ENCODE measurements at regions not wholly inside any gene's neighbourhood (a gene's known extent, or its start where the extent isn't known, plus 50 kb on each side); places are given as distances from the start of the nearest gene placed in this dataset.

GRCh38 chr4:10173754-10174749 is 57.5 kb upstream of the WDR1 start:
- peaks cover 6% of the 10 kb centered on the region for H3K27me3 Mint-ChIP-seq (ENCODE audit: low read depth)
- Histone ChIP-seq H2BK12ac (ENCODE audit: insufficient read length, low read depth, low read length) (no peak overlapping the region), H2BK15ac (ENCODE audit: low read depth, low read length) (no peak overlapping the region), H3K23ac (ENCODE audit: insufficient read length, low read depth, low read length) (no peak overlapping the region), H4K5ac (ENCODE audit: insufficient read length, low read depth, low read length) (no peak overlapping the region), H2BK120ac (ENCODE audit: low read depth, low read length, poor library complexity, severe bottlenecking) (no peak overlapping the region), H3K27ac (ENCODE audit: insufficient read length, low read depth, low read length) (no peak overlapping the region), H3K79me2 (ENCODE audit: insufficient read depth, low read length) (no peaks in the 10 kb centered on the region), H3K4me2 (ENCODE audit: insufficient read depth, insufficient read length, low read length) (no peak overlapping the region), H2BK20ac (ENCODE audit: low read depth, low read length, poor library complexity, severe bottlenecking) (no peak overlapping the region), H4K8ac (replicated peaks; ENCODE audit: insufficient read length, low read depth, low read length) (no peak overlapping the region), H3K14ac (ENCODE audit: insufficient read depth, low read length) (no peak overlapping the region), H3K4ac (ENCODE audit: low read depth, low read length) (no peak overlapping the region), H3K79me1 (ENCODE audit: insufficient read depth, low read depth, low read length, poor library complexity, severe bottlenecking) (no peaks in the 10 kb centered on the region), H3K9me3 (ENCODE audit: control insufficient read depth, low read depth, low read length) (no peaks in the 10 kb centered on the region), H3T11ph (ENCODE audit: low read length) (no peak overlapping the region), H3K18ac (ENCODE audit: insufficient read length, low read depth, low read length) (peak overlapping the region; percentile 71), H4K91ac (ENCODE audit: insufficient read length, low read depth, low read length) (no peak overlapping the region), H3K56ac (ENCODE audit: insufficient read length, low read depth, low read length) (no peak overlapping the region), H3K27me3 (ENCODE audit: insufficient read depth, low read length) (no peaks in the 10 kb centered on the region), H3K9ac (ENCODE audit: extremely low read depth, insufficient read length, low read length) (no peak overlapping the region), H2AFZ (ENCODE audit: low read length) (no peak overlapping the region), H2AK5ac (ENCODE audit: insufficient read length, low read length) (no peak overlapping the region), H4K20me1 (ENCODE audit: control insufficient read depth, insufficient read depth, insufficient read length) (no peaks in the 10 kb centered on the region), H3K23me2 (ENCODE audit: insufficient read length, low read depth, low read length, poor library complexity, severe bottlenecking) (no peaks in the 10 kb centered on the region), H3K4me1 (ENCODE audit: insufficient read depth, low read length) (peaks cover 3% of the 10 kb centered on the region; the same call in 1 of the 2 replicates), H2BK5ac (ENCODE audit: insufficient read length, low read length) (no peak overlapping the region)
- WGBS (ENCODE audit: extremely low coverage, insufficient read length, low lambda C conversion rate) = no CpG with 5 or more reads among the region's 10 CpGs
- no peak overlapping the region for H3K4me3 Mint-ChIP-seq
- no peaks in the 10 kb centered on the region for H3K36me3 Mint-ChIP-seq (ENCODE audit: insufficient read depth in 1 of 3, low read depth in 3 of 3)
- no peaks in the 10 kb centered on the region; a peak in 1 of 5 replicates for H3K9me3 Mint-ChIP-seq
- no peak overlapping the region for H3K27ac Mint-ChIP-seq
- no peak for TF ChIP-seq CTCF (conservative IDR thresholded peaks at IDR 0.05)
- H3K4me1 Mint-ChIP-seq = peaks cover 9 to 16% of the 10 kb centered on the region in 2 experiments
- DNase-seq = no peak
